DND-41 (cell line): ENCODE measurements at regions not wholly inside any gene's neighbourhood (a gene's known extent, or its start where the extent isn't known, plus 50 kb on each side); places are given as distances from the start of the nearest gene placed in this dataset.

Experiments used
- EZH2 ChIP-seq: IDR thresholded peaks from 3 replicates; pipeline ENCODE4 v1.6.1; 2012; ENCODE audit warnings: borderline replicate concordance, low read depth, mild to moderate bottlenecking, moderate library complexity, low read length, inconsistent platforms; ENCODE audit not compliant: severe bottlenecking
- TF ChIP-seq, protein P1 (sequence below): IDR thresholded peaks from 2 replicates; pipeline ENCODE4 v1.5.1; 2012; ENCODE audit warnings: borderline replicate concordance, low read length, moderate library complexity, mild to moderate bottlenecking; ENCODE audit not compliant: poor library complexity, severe bottlenecking; ENCODE audit errors: extremely low read depth

DNA sequence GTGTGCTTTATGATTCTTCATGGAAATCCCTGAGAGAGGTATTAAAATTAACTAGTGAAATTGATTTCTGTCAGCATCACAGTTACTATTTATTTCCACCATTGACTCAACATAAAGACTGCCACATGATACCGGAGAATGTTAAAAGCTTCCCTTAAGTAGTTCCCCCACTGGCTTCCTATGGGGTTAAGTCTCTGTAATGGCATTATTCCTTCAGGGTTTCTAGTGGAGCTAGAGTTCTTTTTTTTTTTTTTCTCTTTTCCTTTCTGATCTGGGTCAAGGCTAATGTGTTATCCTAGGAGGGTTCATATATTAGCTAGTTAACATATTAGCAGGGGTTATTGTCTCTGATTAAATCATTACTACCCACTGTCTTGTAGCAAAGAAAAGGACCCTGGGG lies 1919.1 kb upstream of the PIK3C3 start:
- TF ChIP-seq, protein P1, sequence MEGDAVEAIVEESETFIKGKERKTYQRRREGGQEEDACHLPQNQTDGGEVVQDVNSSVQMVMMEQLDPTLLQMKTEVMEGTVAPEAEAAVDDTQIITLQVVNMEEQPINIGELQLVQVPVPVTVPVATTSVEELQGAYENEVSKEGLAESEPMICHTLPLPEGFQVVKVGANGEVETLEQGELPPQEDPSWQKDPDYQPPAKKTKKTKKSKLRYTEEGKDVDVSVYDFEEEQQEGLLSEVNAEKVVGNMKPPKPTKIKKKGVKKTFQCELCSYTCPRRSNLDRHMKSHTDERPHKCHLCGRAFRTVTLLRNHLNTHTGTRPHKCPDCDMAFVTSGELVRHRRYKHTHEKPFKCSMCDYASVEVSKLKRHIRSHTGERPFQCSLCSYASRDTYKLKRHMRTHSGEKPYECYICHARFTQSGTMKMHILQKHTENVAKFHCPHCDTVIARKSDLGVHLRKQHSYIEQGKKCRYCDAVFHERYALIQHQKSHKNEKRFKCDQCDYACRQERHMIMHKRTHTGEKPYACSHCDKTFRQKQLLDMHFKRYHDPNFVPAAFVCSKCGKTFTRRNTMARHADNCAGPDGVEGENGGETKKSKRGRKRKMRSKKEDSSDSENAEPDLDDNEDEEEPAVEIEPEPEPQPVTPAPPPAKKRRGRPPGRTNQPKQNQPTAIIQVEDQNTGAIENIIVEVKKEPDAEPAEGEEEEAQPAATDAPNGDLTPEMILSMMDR = no peak
- no peak for TF ChIP-seq EZH2
